ENCODE measurements at regions not wholly inside any gene's neighbourhood (a gene's known extent, or its start where the extent isn't known, plus 50 kb on each side); places are given as distances from the start of the nearest gene placed in this dataset.
"Not testable (repeated sequence)": the region's sequence is repeated elsewhere in the genome, so short reads cannot be mapped to it uniquely, and the experiment has no call there.

DNA sequence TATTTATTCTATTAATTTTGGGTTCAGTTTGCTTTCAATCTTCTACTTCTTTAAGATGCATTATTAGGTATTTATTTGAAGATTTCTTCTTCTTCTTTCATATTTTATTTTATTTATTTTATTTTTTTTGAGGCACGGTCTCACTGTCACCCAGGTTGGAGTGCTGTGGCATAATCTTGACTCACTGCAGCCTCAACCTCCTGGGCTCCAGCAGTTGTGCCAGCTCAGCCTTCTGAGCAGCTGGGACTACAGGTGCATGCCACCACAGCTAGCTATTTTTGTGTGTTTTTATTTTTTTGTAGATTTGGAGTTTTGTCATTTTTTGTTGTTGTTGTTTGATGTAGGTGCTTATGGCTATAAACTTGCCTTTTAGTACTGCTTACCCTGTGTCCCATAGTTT lies 543.2 kb upstream of the SGO1 start:
- DNase-seq (ENCODE audit: low spot score), result no peak

DNA sequence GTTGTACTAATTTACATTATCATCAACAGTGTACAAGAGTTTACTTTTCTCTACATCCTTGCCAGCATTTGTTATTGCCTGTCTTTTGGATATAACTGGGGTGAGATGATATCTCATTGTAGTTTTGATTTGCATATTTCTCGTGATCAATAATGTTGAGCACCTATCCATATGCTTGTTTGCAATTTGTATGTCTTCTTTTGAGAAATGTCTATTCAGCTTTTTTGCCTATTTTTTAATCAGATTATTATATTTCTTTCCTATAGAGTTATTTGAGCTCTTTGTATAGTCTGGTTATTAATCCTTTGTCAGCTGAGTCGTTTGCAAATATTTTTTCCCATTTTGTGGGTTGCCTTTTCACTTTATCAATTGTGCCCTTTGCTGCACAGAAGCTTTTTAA lies 540.8 kb upstream of the SGO1 start:
- no peak for DNase-seq (ENCODE audit: low spot score)

DNA sequence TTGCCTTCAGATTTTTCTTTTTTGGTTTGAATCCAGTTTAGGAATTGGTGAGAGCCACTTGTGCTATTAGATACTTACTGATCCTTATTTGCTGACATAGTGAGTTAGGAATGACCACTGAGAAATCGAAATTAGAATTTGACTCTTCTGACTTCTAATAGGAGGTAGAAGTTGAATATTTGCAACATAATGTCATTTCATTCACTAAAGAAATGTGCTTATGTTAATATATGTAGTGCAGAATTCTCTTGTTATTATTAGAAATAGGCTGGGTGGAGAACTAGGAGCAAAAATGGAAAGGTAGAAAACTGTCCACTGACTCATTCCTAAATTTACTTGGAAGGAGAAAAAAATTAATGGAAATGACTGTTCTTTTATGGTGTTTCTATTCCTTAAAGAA lies 538.2 kb upstream of the SGO1 start:
- DNase-seq (ENCODE audit: low spot score), result no peak

DNA sequence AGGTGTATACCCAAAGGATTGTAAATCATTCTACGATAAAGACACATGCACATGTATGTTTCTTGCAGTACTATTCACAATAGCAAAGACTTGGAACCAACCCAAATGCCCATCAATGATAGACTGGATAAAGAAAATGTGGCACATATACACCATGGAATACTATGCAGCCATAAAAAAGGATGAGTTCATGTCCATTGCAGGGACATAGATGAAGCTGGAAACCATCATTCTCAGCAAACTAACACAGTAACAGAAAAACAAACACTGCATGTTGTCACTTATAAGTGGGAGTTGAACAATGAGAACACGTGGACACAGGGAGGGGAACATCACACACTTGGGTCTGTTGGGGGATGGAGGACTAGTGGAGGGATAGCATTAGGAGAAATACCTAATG lies 530.4 kb upstream of the SGO1 start:
- DNase-seq (ENCODE audit: low spot score), result not testable (repeated sequence)

DNA sequence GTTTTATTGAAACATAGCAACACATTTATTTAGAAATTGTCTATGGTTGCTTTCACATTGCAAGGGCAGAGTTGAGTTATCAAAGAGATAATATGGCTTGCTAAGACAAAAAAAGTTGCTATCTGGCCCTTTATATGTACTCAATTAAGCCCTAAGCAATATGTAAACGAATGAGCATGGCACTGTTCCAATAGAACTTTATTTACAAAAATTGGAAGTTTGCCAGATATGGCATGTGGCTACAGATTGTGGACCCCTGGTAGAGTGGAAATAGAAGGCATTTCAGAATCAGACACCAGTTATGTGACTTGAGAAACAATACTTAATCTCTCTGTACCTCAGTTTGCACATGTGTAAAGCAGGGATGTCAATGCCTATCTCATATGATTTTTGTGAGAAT lies 515.6 kb upstream of the SGO1 start:
- no peak for DNase-seq (ENCODE audit: low spot score)

DNA sequence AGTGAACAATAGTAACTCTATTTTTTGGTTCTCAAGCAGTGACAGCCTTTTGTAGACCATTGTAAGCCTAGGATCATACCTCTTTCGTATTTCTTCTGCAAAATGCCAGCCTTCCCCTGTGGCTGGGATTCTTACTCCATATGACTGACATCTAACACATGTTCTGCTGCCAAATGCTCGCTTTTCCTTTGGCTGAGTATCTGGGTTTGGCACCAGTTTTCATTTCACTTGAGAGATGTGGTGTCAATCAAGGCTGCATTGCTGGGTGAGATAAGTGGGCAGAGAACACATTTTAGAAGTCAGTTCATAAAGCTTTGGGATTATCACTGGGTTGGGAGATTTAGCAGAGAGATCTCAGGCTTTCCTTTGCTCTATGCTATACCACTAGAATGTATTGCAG lies 514.7 kb upstream of the SGO1 start:
- no peak for DNase-seq (ENCODE audit: low spot score)

DNA sequence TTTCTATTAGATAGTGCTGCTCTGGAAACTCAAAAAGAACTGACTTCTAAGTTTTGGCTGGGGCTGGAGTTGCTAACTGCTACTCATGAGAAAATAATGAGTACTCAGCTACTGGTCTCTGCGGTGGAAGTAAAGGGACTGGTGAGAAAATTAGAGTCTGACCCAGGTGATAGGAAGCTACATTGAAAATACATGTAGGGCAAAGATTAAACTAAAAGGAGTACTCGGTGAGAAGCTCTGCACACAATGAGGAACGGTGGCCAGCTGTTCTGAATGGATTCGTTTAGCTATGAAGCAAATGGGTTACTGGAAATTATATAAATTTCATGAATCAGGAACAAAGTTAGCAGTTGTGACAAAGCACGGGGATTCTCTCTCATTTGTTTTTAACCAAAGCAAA lies 512.9 kb upstream of the SGO1 start:
- DNase-seq (ENCODE audit: low spot score), result no peak

DNA sequence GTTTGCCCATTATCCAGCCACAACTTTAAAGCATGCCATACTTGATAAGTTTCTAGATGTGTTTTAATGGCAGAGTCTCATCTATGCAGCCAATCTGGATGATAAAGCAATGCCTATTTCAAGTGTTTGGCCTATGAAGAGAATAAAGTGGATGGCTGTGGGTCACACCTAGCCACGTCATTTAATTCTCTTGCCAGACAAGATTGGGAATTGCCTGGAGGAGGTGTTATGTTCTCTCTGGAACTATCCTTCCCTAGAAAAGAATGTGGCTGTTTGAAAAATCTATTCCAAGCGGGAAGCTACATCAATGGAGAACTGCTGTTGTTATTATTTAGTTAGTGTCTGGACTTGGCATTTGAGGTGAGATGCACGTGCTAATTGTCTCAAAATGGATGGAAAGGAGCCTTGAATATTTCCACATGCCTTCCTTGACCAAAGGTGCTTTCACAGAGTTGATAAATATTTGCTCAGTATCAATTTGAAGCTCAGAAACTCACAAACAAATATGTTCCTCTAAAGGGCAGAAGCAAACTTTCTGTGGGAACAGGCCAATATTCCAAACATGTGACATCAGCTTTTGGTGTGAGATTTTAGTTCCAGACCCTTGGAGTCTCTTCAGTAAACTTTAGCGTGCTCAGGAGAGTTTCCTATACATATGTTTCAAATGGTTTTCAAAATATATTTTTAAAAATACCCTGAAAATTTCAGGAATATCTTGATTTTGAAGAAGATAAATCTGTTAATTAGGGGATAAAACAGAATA lies 510.6 kb upstream of the SGO1 start:
- no peak for DNase-seq (ENCODE audit: low spot score)

DNA sequence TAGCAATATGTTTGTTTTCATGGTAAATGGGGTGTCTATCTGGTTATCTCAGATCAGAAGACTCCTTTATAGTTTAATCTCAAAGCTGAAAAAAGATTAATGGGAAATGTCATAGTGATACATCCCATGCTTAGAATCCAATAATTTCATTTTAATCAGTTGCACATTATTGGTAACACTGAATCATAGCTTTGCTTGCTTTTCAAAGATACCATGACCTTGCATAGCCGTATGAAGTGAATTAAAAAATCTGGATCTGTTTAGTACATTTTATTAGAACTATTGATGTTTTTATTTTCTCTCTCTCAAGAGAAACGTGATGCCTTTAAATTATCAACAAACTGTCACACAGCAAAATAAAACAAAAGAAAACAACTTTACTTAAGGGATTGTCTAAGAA lies 506.7 kb upstream of the SGO1 start:
- DNase-seq (ENCODE audit: low spot score), result no peak

DNA sequence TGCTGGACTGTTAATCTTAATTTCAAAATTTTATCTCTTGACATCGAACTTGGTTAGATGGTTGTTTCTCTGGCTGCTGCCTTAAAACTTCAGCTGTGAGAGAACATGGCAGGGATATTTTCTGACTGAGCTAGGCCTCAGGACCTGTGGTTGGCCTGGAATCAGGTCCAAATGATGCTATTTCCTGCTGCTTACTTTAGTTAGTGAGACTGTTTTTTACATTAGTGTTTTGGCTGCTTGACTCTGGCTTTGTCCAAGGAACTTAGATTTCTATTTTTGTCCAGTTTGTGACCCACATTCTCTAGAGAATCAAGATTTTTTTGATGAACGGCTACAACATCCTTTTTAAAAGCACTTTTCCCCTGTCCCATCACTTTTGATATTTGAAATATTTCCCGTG lies 497.9 kb upstream of the SGO1 start:
- no peak for DNase-seq (ENCODE audit: low spot score)

DNA sequence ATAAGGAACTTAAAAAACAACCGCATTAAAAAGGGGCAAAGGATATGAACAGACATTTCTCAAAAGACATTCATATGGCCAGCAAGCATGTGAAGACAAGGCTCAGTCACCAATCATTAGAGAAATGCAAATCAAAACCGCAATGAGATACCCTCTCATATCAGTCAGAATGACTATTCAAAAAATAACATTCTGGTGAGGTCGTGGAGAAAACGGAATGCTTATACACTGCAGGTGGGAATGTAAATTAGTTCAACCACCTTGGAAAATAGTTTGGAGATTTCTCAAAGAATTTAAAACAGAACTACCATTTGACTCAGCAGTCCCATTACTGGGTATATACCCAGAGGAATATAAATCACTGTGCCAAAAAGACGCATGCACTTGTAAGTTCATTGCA lies 496.6 kb upstream of the SGO1 start:
- DNase-seq (ENCODE audit: low spot score), result no peak

DNA sequence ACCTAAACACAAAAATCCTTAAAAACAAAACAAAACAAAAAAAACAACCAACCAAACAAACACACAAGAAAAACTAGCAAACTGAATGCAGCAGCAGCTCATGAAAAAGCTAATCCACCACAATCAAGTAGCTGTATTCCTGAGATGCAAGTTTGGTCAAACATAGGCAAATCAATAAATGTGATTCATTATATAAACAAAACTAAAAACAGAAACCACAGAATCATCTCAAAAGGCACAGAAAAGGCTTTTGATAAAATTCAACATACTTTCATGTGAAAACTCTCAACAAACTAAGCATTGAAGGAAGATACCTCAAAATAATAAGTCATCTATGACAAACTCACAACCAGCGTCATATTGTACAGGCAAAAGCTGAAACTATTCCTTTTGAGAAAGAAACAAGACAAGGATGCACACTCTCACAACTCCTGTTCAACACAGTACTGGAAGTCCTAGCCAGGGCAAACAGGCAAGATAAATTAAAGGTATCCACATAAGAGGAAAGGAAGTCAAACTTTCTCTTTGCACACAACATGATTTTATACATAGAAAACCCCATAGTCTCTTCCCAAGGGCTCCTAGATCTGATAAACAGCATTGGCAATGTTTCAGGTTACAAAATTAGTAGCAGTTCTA lies 495.1 kb upstream of the SGO1 start:
- DNase-seq (ENCODE audit: low spot score), result no peak

DNA sequence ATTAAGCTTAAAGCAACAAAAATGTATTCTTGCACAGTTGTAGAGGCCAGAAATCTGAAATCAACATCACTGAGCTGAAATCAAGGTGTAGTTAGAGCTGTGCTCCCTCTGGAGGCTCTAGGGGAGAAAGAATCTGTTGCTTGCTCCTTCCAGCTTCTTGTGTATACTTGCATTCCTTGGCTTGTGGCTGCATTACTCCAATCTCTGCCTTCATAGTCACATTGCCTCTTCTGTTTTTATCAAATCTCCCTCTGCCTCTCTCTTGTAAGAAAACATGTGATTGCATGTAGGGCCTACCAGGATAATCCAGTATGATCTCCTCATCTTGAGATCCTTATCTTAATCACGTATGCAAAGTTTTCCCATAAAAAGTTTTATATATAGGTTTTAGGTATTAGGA lies 487.9 kb upstream of the SGO1 start:
- DNase-seq (ENCODE audit: low spot score), result no peak

DNA sequence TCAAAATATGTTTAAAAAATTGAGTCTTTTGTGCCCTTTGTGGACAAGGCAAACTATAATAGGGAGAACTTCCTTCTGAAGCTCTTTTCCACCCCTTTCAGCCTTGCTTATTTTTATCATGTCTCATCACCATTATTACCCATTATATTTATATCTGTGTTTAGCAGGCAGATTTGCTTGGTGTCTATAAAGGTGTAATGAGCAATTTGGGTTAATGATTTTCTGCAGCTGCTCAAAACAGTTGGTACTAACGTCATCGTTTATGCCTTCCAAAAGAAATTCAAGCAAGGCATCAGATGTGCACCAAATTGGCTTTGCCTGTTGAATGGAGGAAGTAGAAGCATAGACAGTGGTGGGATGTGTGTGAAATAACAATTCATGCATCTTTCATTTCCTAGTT lies 483.7 kb upstream of the SGO1 start:
- no peak for DNase-seq (ENCODE audit: low spot score)

DNA sequence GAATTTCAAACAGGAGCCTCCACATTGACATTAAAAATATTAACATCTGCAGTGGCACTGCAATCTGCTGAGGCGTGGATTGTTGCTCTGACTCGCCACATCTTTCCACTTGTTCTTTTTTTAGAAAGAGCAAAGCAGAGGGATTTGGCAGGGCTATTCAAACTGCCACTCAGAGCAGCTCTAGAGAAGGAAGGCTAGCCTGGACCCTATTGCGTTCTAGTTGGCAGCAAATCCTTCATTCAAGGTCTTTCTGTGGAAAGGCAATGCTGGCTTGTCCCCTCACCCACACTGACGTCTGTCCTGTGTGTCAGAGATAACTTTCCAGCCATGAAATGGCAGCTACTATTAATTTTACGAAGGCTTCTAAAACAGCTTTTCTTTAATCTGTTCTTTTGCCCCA lies 483.2 kb upstream of the SGO1 start:
- DNase-seq (ENCODE audit: low spot score), result no peak

DNA sequence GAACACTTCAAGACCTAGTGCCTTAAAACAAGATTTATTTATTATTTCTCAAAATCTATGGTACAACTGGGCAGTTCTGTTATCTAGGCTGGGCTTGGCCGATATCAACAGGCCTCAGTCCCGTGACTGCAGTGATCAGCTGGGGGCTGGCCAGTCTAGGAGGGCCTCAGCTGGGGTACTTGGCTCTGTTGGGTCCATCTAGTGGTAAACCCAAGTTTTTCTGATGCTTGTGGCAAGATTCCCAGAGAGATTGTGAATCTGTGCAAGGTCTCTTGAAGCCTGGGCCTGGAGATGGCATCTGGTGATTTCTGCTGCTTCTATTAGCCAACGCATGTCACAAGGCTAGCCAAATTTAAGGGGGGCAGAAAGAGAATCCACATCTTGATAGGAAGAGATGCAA lies 482.4 kb upstream of the SGO1 start:
- peak; percentile 56 for DNase-seq (ENCODE audit: low spot score)

DNA sequence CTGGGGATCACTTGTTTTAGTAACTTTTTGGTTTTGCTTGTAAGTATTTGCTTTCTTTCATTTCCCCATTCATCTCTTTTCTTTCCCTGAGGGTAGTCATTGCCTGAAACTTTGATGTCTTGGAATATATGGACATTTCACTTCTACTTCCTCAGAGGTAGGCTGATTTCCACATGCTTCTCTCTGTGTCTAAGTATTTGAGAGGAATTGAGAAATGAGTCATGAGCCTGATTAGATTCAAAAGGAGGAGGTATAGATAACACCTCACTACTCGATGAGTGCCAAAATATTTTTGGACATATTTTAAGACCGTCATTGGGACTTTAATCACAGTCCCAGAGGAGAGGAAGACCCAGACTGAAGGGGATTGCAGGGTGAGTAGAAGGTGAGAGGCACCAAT lies 480.1 kb upstream of the SGO1 start:
- no peak for DNase-seq (ENCODE audit: low spot score)

DNA sequence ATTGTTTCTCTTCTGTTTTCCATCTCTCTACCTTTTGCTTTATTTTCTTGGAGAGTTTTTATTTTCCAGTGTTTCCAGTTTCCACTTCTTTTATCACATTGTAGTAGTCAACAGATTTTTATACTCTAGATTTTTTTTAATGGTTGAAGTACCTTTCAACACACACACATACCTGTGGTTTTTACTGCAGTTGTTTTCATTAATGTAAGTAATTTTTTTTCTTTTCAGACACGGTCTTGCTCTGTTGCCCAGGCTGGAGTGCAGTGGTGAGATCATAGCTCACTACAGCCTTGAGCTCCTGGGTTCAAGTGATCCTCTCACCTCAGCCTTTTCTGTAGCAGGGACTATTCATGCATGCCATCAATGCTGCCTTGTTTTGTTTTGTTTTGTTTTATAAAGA lies 472.5 kb upstream of the SGO1 start:
- DNase-seq (ENCODE audit: low spot score), result no peak

DNA sequence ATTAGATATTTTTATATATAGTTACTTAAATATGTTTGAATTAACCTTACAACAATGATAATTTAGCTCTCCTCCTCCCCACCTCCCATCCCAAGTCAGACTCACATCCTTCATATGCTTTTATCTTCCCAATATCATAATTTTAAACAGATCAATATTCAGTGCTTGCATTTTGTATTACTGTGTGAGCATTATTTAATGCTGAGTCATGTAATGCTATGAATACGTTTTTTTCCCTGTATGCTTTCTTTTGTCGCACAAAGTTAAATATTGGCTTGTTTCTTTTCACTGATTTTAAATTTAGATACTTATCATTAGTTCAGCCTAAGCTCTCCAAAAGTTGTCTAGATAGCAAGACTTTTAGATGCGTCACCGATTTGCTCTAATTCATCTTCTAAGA lies 471.6 kb upstream of the SGO1 start:
- DNase-seq (ENCODE audit: low spot score), result no peak

DNA sequence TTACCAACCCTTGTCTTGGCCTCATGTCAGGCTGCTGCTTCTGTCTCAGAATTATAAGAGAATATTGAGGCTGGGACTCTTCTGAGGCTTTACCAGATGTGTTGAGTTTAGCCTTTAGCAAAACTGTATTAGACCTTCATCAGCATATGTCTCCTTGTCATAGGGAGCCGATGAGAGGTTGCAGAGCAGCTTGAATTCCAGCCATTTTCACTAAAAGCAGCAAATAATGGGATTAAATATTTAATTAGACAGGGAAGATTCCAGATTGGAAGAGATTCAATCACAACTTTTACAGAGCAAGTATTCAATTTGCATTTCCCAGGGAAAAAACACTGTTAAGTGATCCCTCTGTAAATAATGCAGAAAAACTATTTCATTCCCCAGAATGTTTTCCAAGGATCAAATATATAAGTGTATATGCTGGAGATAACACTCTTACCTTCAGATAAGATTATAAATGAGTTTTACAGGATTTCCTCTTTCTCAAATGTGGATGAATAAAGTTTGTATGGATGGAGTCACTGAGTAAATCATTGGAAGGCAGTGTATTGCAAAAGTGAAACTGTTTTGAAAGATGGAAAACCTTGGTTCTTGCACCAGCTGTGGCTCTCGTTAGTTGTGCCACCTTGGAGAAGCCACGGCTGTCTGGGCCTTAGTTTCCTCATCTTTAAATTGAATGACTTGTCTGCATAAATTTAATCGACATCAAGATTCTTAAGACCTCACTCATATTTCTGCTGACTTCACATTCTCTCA lies 466.4 kb upstream of the SGO1 start:
- no peak for DNase-seq (ENCODE audit: low spot score)

DNA sequence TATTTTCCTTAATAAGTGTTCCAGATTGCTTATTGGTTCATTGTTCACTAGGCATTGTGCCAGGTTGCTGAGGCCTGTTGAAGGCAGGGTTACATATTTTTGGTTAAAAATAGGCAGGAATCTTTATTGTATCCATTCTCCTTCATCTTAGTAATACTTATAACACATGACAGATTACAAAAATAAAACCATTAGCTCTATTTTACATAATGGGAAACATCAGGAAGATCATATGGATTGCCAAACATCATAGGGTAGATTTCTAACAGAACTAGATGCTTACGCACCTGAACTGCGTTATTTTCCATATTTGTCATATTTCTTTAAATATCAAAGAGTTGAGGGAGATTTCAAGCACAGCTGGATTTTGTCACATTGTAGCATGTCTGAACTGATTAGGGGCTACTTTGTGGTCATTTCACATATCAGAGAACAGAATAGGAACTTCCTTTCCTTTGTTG lies 462.9 kb upstream of the SGO1 start:
- DNase-seq (ENCODE audit: low spot score), result no peak

DNA sequence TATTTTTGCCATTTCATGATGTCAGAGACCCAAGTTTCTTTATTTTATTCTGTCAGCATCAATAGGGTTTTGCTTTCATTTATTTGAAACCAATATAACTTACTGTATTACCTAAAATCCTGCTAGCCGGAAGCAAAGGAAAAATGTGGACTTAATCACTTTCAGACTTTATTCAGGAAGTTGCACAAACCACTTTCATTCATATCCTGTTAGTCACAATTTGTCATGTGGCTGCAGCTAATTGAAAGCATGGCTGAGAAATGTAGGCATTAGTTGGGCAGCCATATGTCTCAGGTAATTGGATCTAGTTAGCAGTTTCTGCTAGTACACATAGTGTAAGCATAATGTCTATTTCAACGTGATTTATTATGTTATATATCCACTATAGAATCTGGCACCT lies 462.3 kb upstream of the SGO1 start:
- DNase-seq (ENCODE audit: low spot score), result no peak

DNA sequence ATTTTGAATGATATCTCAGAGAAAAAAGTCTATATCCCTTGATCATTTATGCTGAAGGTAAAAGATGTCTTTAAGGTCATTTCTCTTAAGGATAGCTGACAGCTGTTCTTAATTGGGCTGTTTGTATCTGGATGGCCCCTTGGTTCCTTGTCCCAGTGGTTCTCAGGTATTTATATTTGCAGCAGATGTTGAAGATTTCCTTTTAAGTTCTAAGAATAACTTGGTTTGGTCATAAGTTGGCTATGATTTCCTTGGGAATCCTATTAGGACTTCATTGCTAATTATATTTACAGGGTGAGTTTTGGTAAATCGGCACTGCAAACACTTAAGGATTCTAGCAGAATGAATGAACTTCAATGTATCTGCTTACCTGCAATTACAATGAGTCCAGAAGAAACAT lies 460.4 kb upstream of the SGO1 start:
- DNase-seq (ENCODE audit: low spot score), result no peak

Data from ecto neural progenitor cell (in vitro differentiated cells).